ENCODE measurements at regions not wholly inside any gene's neighbourhood (a gene's known extent, or its start where the extent isn't known, plus 50 kb on each side); places are given as distances from the start of the nearest gene placed in this dataset.

DNA sequence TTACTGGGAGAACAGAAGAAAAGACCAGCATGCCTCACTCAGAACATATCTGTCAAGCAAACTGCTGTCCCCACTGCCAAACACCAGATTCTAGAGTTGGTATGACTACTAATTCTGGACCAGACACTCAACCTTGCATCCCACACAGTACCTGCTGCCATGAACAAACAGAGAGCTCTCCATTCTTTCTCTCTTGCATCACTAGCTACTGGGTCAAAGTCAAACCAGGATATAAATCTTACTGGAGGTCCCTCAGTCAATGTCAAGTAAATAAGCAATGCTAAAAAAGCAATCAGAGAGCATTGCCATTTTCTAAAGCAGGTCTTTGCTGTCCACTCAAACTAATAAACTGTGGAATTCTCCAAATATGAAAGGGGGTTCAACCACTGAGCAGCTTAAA, 452.4 kb upstream of the SEL1L start:
- Histone ChIP-seq H3K4me3 (ENCODE audit: low read depth in 1 of 5, low read length in 5 of 5) (no peak overlapping the region), H3K27me3 (ENCODE audit: control insufficient read depth in 5 of 5, insufficient read depth in 4 of 5, low read length in 5 of 5) (peaks cover 0 to 3% (median 0%) of the 10 kb centered on the region in 5 donors), H3K27ac (ENCODE audit: low read depth, low read length) (no peak overlapping the region), H3K9ac (ENCODE audit: low read length in 5 of 5) (no peak overlapping the region), H3K9me3 (ENCODE audit: control insufficient read depth in 5 of 5, low read length in 5 of 5) (no peaks in the 10 kb centered on the region), H3K36me3 (ENCODE audit: control insufficient read depth in 5 of 5, insufficient read depth in 5 of 5, low read length in 5 of 5) (no peaks in the 10 kb centered on the region), H3K4me1 (ENCODE audit: control insufficient read depth in 5 of 5, insufficient read depth in 5 of 5, low read length in 5 of 5) (no peaks in the 10 kb centered on the region)

DNA sequence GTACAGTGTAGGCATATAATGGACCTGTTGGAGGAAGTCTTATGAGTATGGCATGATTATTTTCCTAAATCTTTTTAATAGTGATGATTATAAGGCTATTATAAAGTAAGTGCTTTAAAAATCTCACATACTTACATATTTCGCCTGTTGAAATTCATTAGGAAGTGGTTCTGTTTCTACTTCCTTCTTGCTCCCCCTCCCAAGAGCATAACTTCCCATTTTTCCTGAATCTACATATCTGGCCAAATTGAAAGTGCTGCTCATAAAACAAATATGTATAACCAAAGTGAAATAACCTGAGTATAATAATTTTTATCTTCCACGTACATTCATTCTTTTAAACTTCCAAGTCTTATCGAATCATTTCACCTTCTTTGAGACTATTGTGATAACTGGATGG, 455.6 kb upstream of the SEL1L start:
- Histone ChIP-seq H3K36me3 (ENCODE audit: control insufficient read depth in 5 of 5, insufficient read depth in 5 of 5, low read length in 5 of 5) (no peaks in the 10 kb centered on the region), H3K9me3 (ENCODE audit: control insufficient read depth in 5 of 5, low read length in 5 of 5) (no peaks in the 10 kb centered on the region), H3K4me3 (ENCODE audit: low read depth in 1 of 5, low read length in 5 of 5) (no peak overlapping the region), H3K4me1 (ENCODE audit: control insufficient read depth in 5 of 5, insufficient read depth in 5 of 5, low read length in 5 of 5) (no peaks in the 10 kb centered on the region), H3K27ac (ENCODE audit: low read depth, low read length) (no peak overlapping the region), H3K27me3 (ENCODE audit: control insufficient read depth in 5 of 5, insufficient read depth in 4 of 5, low read length in 5 of 5) (peaks cover 0 to 3% (median 0%) of the 10 kb centered on the region in 5 donors), H3K9ac (ENCODE audit: low read length in 5 of 5) (no peak overlapping the region)

DNA sequence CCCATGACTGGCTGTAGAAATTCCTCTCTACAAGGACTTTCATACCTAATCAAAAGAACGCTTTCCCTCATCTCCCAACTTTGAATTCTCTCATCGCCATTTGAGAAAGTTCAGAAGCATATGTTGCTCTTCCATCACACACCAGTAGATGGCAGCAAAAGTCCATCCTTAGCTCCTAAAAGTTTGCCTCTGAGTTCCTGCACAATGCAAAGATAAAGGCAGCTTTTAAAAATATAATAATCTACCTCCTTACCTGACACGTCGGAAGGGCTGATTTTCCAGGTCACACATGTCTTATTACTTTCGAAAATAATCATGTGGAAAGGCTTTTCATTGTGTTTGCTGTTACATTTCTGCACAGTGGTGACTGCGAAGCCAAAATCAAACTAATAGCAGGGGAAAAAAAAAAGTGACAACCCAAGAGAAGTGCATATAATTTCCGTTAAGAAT, 456.7 kb upstream of the SEL1L start:
- Histone ChIP-seq H3K4me1 (ENCODE audit: control insufficient read depth in 5 of 5, insufficient read depth in 5 of 5, low read length in 5 of 5) (no peaks in the 10 kb centered on the region), H3K4me3 (ENCODE audit: low read depth in 1 of 5, low read length in 5 of 5) (no peak overlapping the region), H3K9me3 (ENCODE audit: control insufficient read depth in 5 of 5, low read length in 5 of 5) (no peaks in the 10 kb centered on the region), H3K27ac (ENCODE audit: low read depth, low read length) (no peak overlapping the region), H3K36me3 (ENCODE audit: control insufficient read depth in 5 of 5, insufficient read depth in 5 of 5, low read length in 5 of 5) (no peaks in the 10 kb centered on the region), H3K9ac (ENCODE audit: low read length in 5 of 5) (no peak overlapping the region), H3K27me3 (ENCODE audit: control insufficient read depth in 5 of 5, insufficient read depth in 4 of 5, low read length in 5 of 5) (peaks cover 0 to 3% (median 0%) of the 10 kb centered on the region in 5 donors)

DNA sequence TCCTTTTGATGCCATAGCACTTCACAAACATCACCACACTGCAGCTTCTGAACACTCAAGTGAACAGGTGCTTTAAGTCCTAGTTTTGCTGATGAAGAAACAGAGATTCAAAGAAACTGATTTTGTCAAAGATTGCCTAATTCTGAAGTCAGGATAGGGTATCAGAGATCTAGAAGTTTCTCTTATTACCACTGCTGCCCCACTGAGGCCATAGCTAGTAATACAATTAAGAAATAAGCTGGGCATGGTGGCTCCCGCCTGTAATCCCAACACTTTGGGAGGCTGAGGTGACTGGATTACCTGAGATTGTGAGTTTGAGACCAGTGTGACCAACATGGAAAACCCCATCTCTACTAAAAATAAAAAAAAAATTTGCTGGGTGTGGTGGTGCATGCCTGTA, 458.3 kb upstream of the SEL1L start:
- Histone ChIP-seq H3K36me3 (ENCODE audit: control insufficient read depth in 5 of 5, insufficient read depth in 5 of 5, low read length in 5 of 5) (no peaks in the 10 kb centered on the region), H3K27ac (ENCODE audit: low read depth, low read length) (no peak overlapping the region), H3K27me3 (ENCODE audit: control insufficient read depth in 5 of 5, insufficient read depth in 4 of 5, low read length in 5 of 5) (peaks cover 0 to 3% (median 0%) of the 10 kb centered on the region in 5 donors), H3K9me3 (ENCODE audit: control insufficient read depth in 5 of 5, low read length in 5 of 5) (no peaks in the 10 kb centered on the region), H3K4me1 (ENCODE audit: control insufficient read depth in 5 of 5, insufficient read depth in 5 of 5, low read length in 5 of 5) (no peaks in the 10 kb centered on the region), H3K4me3 (ENCODE audit: low read depth in 1 of 5, low read length in 5 of 5) (no peak overlapping the region), H3K9ac (ENCODE audit: low read length in 5 of 5) (no peak overlapping the region)

DNA sequence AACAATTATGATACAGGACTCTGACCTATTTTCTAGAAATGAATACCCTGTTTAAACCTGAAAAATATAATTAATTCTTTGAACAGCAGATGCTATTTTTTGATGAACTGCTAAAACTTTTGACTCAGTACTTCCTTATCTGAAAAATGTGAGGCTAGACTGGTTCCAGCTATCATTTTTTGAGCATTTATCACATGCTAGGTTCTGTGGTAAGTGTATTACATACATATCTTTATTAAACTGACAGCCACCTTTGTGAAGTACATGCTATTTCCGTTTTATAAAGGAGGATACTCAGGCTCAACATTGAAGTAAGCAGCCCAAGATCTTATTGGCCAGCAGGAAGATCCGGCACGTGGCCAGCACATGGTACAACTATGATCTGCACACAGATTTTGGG, 459.8 kb upstream of the SEL1L start:
- no peaks in the 10 kb centered on the region for H3K4me1 ChIP-seq (ENCODE audit: control insufficient read depth in 5 of 5, insufficient read depth in 5 of 5, low read length in 5 of 5)
- no peak overlapping the region for H3K9ac ChIP-seq (ENCODE audit: low read length in 5 of 5)
- H3K27me3 ChIP-seq (ENCODE audit: control insufficient read depth in 5 of 5, insufficient read depth in 4 of 5, low read length in 5 of 5): no peaks in the 10 kb centered on the region
- H3K4me3 ChIP-seq (ENCODE audit: low read depth in 1 of 5, low read length in 5 of 5): no peak overlapping the region
- no peak overlapping the region for H3K27ac ChIP-seq (ENCODE audit: low read depth, low read length)
- H3K9me3 ChIP-seq (ENCODE audit: control insufficient read depth in 5 of 5, low read length in 5 of 5): no peaks in the 10 kb centered on the region
- no peaks in the 10 kb centered on the region for H3K36me3 ChIP-seq (ENCODE audit: control insufficient read depth in 5 of 5, insufficient read depth in 5 of 5, low read length in 5 of 5)

DNA sequence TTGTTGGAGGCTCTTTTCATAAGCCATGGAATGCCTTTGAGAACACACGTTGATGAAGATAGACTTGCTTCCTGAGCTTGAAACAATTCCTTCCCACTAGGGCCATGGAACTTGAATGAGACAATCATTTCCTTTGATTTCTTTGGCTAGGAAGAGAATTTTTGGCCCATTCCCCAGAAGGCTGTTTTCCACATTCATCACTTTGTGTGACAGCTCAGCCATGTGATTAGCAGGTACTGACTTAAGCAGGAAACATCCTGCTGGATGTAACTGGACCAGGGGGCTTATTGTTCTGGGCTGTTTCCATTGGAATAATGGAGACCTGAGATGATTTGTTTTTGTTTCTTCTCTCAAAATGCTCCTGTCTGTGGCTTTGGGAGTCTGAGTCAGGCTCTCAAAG, 469.8 kb upstream of the SEL1L start:
- Histone ChIP-seq H3K27me3 (ENCODE audit: control insufficient read depth in 5 of 5, insufficient read depth in 4 of 5, low read length in 5 of 5) (peaks cover 0 to 2% (median 0%) of the 10 kb centered on the region in 5 donors), H3K4me1 (ENCODE audit: control insufficient read depth in 5 of 5, insufficient read depth in 5 of 5, low read length in 5 of 5) (no peaks in the 10 kb centered on the region), H3K36me3 (ENCODE audit: control insufficient read depth in 5 of 5, insufficient read depth in 5 of 5, low read length in 5 of 5) (no peaks in the 10 kb centered on the region), H3K27ac (ENCODE audit: low read depth, low read length) (no peak overlapping the region), H3K4me3 (ENCODE audit: low read depth in 1 of 5, low read length in 5 of 5) (no peak overlapping the region), H3K9me3 (ENCODE audit: control insufficient read depth in 5 of 5, low read length in 5 of 5) (no peaks in the 10 kb centered on the region), H3K9ac (ENCODE audit: low read length in 5 of 5) (no peak overlapping the region)

DNA sequence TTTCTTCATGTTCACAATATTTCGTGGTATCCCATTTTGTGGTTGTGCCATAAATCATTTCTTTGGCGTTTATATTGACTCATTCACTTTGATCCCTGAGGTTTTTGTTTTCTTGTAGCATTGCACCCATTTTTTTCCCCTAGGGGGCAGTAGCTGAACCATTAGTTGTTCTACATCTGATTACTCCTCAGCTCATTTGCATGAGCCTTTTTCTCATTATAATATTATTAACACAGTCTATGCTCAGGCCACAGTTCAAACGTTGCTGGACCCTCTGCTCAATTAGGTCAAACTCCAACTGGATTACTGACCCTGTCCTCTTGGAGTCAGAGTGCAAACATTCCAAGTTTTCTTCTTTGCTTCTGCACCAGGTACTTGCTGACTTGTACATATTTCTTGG, 475.4 kb upstream of the SEL1L start:
- Histone ChIP-seq H3K27me3 (ENCODE audit: control insufficient read depth in 5 of 5, insufficient read depth in 4 of 5, low read length in 5 of 5) (no peaks in the 10 kb centered on the region), H3K4me3 (ENCODE audit: low read depth in 1 of 5, low read length in 5 of 5) (no peak overlapping the region), H3K27ac (ENCODE audit: low read depth, low read length) (no peak overlapping the region), H3K36me3 (ENCODE audit: control insufficient read depth in 5 of 5, insufficient read depth in 5 of 5, low read length in 5 of 5) (no peaks in the 10 kb centered on the region), H3K4me1 (ENCODE audit: control insufficient read depth in 5 of 5, insufficient read depth in 5 of 5, low read length in 5 of 5) (no peaks in the 10 kb centered on the region), H3K9me3 (ENCODE audit: control insufficient read depth in 5 of 5, low read length in 5 of 5) (peaks cover 0 to 4% (median 0%) of the 10 kb centered on the region in 5 donors), H3K9ac (ENCODE audit: low read length in 5 of 5) (no peak overlapping the region)

DNA sequence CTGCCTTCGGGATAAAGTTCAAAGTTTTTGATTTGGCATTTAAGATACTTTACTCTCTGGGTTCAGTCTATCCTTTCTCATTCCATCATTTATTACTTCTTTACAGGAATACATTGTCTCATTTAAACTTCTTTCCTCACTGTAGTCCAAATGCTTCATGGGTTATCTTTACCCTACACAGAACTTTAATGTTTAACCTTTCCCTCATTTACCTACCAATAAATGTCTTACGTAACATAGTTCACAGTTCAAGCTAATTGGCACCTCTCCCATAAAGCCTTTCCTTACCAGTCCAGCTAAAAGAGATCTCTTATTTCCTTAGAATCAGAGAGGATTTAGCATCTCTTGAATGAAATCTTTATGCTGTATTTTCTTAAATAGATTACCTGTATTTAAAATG, 476.3 kb upstream of the SEL1L start:
- Histone ChIP-seq H3K27me3 (ENCODE audit: control insufficient read depth in 5 of 5, insufficient read depth in 4 of 5, low read length in 5 of 5) (no peaks in the 10 kb centered on the region), H3K4me1 (ENCODE audit: control insufficient read depth in 5 of 5, insufficient read depth in 5 of 5, low read length in 5 of 5) (no peaks in the 10 kb centered on the region), H3K9ac (ENCODE audit: low read length in 5 of 5) (no peak overlapping the region), H3K9me3 (ENCODE audit: control insufficient read depth in 5 of 5, low read length in 5 of 5) (peaks cover 0 to 4% (median 0%) of the 10 kb centered on the region in 5 donors), H3K4me3 (ENCODE audit: low read depth in 1 of 5, low read length in 5 of 5) (no peak overlapping the region), H3K36me3 (ENCODE audit: control insufficient read depth in 5 of 5, insufficient read depth in 5 of 5, low read length in 5 of 5) (no peaks in the 10 kb centered on the region), H3K27ac (ENCODE audit: low read depth, low read length) (no peak overlapping the region)

DNA sequence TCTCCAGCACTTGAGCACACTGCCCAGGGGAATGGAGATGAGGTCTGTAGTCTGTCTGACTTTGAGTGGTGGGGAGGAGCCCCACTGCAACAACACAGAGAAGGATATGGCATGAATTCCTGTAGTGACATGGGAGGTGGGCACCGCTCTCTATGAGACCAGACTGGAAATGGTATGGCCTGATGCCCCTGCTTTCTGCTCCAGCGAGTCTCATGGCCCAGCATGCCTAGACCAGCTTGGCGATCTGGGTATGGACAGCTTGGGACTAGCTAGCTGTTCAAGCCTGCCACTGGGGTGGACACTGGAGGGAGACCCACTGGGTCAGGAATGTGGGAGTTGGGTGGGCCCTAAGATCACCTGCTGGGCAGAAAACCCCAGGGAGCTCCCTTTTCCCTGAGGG, 477.8 kb upstream of the SEL1L start:
- Histone ChIP-seq H3K4me3 (ENCODE audit: low read depth in 1 of 5, low read length in 5 of 5) (no peak overlapping the region), H3K27me3 (ENCODE audit: control insufficient read depth in 5 of 5, insufficient read depth in 4 of 5, low read length in 5 of 5) (no peaks in the 10 kb centered on the region), H3K9me3 (ENCODE audit: control insufficient read depth in 5 of 5, low read length in 5 of 5) (peaks cover 0 to 4% (median 0%) of the 10 kb centered on the region in 5 donors), H3K9ac (ENCODE audit: low read length in 5 of 5) (no peak overlapping the region), H3K27ac (ENCODE audit: low read depth, low read length) (no peak overlapping the region), H3K4me1 (ENCODE audit: control insufficient read depth in 5 of 5, insufficient read depth in 5 of 5, low read length in 5 of 5) (no peaks in the 10 kb centered on the region), H3K36me3 (ENCODE audit: control insufficient read depth in 5 of 5, insufficient read depth in 5 of 5, low read length in 5 of 5) (no peaks in the 10 kb centered on the region)

DNA sequence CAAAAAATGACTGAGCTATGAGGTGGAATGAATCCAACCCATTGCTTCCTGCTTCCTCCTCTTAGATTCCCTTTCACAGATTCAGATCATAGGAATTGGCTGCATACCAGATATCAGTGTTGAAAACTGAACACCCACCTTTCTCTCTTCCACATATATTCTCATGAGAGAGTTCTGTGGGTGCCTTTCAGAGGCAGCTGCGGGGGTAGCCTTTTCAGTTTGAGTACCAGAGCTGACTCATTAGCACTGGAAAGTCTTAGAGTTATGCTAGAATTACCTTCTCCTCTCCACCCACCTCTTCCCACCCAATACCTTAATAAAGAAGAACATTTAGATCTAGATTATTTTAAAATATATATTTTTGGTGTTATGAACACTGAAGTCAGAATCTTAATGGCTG, 495.4 kb upstream of the SEL1L start:
- H3K4me1 ChIP-seq (ENCODE audit: control insufficient read depth in 5 of 5, insufficient read depth in 5 of 5, low read length in 5 of 5): no peaks in the 10 kb centered on the region
- no peaks in the 10 kb centered on the region for H3K36me3 ChIP-seq (ENCODE audit: control insufficient read depth in 5 of 5, insufficient read depth in 5 of 5, low read length in 5 of 5)
- H3K4me3 ChIP-seq (ENCODE audit: low read depth in 1 of 5, low read length in 5 of 5): no peak overlapping the region
- no peaks in the 10 kb centered on the region for H3K27me3 ChIP-seq (ENCODE audit: control insufficient read depth in 5 of 5, insufficient read depth in 4 of 5, low read length in 5 of 5)
- H3K9ac ChIP-seq (ENCODE audit: low read length in 5 of 5): no peak overlapping the region
- peaks cover 0 to 3% (median 0%) of the 10 kb centered on the region in 5 donors for H3K9me3 ChIP-seq (ENCODE audit: control insufficient read depth in 5 of 5, low read length in 5 of 5)
- H3K27ac ChIP-seq (ENCODE audit: low read depth, low read length): no peak overlapping the region

DNA sequence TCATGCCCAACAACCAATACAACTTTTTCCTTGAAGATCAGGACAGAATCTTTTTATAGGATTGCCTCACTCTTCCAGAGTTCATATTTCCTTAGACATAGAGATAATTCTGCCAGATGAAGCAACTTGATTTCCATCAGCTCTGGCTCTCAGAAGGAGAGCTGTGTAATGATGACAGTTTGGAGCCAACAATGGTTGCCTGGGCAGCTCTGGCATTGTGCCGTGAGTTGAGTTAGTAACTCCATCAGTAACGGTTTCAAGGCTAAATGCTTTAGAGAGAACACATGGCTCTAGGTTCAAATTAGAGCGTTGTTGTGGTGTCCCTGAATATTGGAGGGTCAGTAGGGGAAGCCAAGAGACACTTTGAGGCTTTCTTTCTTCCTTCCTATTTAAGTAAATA, 501.7 kb upstream of the SEL1L start:
- Histone ChIP-seq H3K27ac (ENCODE audit: low read depth, low read length) (no peak overlapping the region), H3K9me3 (ENCODE audit: control insufficient read depth in 5 of 5, low read length in 5 of 5) (no peaks in the 10 kb centered on the region), H3K27me3 (ENCODE audit: control insufficient read depth in 5 of 5, insufficient read depth in 4 of 5, low read length in 5 of 5) (no peaks in the 10 kb centered on the region), H3K36me3 (ENCODE audit: control insufficient read depth in 5 of 5, insufficient read depth in 5 of 5, low read length in 5 of 5) (no peaks in the 10 kb centered on the region), H3K4me1 (ENCODE audit: control insufficient read depth in 5 of 5, insufficient read depth in 5 of 5, low read length in 5 of 5) (no peaks in the 10 kb centered on the region), H3K9ac (ENCODE audit: low read length in 5 of 5) (no peak overlapping the region), H3K4me3 (ENCODE audit: low read depth in 1 of 5, low read length in 5 of 5) (no peak overlapping the region)
